NT2/D1 (cell line): ENCODE measurements at regions not wholly inside any gene's neighbourhood (a gene's known extent, or its start where the extent isn't known, plus 50 kb on each side); places are given as distances from the start of the nearest gene placed in this dataset.

Experiments used
- SUZ12 ChIP-seq: IDR thresholded peaks from 2 replicates; pipeline ENCODE4 v1.6.1; 2011; ENCODE audit not compliant: insufficient read length, insufficient read depth; ENCODE audit errors: extremely low read depth
- YY1 ChIP-seq: IDR thresholded peaks from 2 replicates; pipeline ENCODE4 v1.6.1; 2011; ENCODE audit not compliant: insufficient read length, insufficient read depth
- ZNF274 ChIP-seq: IDR thresholded peaks from 2 replicates; pipeline ENCODE4 v1.6.1; 2011; ENCODE audit warnings: mild to moderate bottlenecking, low read depth, low read length

GRCh38 chr15:46317029-46317428, 682.2 kb downstream of the SQOR start:
- TF ChIP-seq YY1 (no peak), ZNF274 (no peak), SUZ12 (no peak)
